T1000 (cell line): ENCODE measurements at regions not wholly inside any gene's neighbourhood (a gene's known extent, or its start where the extent isn't known, plus 50 kb on each side); places are given as distances from the start of the nearest gene placed in this dataset.
"Not testable (repeated sequence)": the region's sequence is repeated elsewhere in the genome, so short reads cannot be mapped to it uniquely, and the experiment has no call there.

Source experiments
- DNase-seq: peaks from one replicate; lab custom pipeline; 2025; ENCODE audit warnings: mixed read lengths; lab: John Stamatoyannopoulos, UW

GRCh38 chr3:124043023-124043422 lies 51.1 kb upstream of the ROPN1 start:
- DNase-seq: no peak

DNA sequence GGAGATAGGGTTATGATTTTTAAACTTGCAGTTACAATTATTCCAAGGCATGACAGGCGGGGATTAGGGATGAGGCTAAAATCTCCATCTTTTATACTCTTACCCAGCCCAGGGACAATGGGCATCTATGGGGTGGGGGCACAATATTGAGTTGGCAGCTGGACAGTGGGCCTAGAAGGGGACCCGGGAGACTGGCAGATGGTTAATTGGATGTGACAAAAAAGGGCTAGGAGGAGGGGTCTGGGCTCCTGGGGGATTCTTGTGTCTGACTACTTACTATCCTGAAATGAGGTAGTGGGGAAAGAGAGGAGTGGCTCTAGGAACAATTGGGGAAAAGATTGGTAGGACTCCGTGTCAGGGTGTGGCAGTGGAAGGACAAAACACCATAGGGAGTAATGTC lies 53.0 kb upstream of the ROPN1 start:
- no peak for DNase-seq

DNA sequence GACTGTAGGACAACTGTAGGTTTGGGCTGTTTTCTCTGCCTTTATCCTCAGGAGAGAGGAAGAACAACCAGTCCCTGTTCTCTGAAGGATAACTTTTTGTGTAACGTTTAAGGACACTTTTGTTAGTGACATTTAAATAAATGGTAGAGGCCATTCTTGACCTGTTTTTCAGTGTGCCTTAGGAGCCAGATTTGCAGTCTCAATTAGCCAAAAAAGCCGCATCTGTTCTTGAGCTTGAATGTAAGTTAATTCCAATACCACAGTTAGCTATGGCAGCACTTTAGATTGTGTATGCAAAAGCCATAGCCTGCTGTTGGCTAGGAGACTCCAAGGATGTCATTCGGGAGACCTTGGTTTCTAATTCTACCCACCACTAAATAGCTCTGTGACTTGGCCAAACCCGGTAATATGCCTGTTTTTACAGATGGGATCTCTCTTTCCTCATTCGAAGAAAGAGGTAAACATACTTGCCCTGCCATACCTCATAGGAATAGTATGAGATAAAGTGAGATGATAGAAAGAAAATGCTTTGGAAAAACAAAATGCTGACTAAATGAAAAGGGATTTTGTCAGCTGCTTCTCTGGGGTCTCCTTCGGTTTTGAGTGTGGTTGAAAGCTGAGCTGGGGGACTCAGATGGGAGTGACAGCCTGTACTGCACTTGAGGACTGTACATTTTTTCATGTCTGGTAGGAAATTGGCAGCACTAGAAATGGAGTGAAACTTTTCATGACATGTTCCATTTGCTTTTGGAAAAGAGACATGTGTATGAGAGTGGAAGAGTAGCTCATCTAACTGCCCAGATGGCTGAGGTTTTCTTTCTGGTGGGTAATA lies 57.3 kb upstream of the ROPN1 start:
- no peak for DNase-seq

GRCh38 chr3:124051636-124052035 lies 59.7 kb upstream of the ROPN1 start:
- DNase-seq: no peak

- DNase-seq: no peak
Measured at GRCh38 chr3:124053871-124054270, 61.9 kb upstream of the ROPN1 start.

- no peak for DNase-seq
Measured at GRCh38 chr3:124056846-124057245, 64.9 kb upstream of the ROPN1 start.

DNA sequence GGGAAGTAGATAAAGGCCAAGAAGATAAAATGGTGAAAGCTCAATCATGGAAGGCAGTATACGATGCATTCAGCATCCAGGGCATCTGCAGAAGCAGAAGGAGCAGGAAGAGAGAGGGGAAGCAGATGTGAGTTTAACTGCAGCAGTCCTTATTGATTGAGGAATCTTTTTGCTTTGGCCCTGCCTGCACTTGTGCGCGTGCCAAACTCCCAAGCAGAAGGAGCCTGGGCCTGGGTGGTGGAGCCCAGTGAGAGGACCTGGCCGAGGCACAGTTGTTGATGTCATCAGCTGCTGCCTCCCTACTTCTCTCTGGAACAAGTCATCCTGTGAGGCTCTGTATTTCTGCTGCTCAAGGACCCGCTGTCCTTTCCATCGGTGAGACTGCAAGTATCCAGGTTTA lies 65.5 kb upstream of the ROPN1 start:
- no peak for DNase-seq

DNA sequence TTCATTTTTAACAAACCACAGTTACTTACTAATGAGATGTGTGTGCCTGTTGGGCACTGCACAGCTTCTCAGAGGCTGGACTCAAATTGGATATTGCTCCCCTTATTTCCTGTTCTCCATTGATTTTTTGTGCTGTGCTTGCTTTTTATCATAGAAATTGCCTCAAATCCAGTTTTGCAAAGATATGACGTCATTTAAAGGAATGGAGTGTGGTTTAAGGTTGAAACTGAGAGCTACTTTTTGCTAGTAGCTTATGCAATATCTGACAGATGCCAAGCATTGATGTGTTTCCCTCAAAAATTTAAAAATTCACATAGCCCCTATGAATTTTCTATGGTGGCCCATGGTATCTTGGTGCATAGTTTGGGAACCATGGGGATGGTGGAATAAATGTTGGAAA lies 67.7 kb upstream of the ROPN1 start:
- no peak for DNase-seq

GRCh38 chr3:124063197-124063909 lies 71.4 kb upstream of the ROPN1 start:
- DNase-seq: no peak

DNA sequence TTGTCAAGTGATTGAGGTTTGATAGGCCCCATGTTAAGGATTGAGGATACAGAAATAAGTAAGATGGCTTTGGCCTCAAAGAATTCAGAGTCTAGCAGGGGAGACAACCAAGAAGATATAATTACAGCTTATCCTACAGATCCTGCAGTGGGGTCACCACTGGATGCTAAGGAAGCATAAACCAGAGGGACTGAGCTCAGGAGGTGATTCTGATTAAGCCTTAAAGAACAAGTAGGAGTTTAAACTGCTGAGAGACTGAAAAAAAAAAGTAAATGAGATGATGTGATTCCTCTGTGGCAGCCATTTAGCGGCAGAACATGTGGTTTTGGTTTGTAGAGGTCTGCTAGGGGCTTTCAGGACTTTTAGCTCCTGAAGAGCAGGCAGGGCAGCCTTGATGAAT lies 72.1 kb upstream of the ROPN1 start:
- DNase-seq: no peak

DNA sequence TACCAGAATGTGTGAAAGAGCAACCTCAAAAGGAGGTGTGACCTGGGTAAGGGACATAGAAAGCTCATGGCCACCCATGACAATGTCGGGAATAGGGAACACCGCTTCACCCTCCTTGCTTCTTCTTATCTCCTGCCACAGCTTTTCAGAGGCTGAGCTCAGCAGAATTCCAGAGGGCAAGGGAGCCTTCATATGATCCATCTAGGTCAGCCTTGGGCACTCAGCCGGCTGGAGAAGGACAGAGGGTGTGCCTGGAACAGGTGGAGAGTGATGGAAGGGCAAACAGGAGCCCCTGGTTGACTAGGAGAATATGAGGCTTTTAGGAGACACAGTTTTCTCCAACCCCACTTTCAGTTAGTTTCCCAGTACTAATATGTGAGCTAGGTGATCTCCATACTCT lies 74.6 kb upstream of the ROPN1 start:
- DNase-seq: not testable (repeated sequence)

DNA sequence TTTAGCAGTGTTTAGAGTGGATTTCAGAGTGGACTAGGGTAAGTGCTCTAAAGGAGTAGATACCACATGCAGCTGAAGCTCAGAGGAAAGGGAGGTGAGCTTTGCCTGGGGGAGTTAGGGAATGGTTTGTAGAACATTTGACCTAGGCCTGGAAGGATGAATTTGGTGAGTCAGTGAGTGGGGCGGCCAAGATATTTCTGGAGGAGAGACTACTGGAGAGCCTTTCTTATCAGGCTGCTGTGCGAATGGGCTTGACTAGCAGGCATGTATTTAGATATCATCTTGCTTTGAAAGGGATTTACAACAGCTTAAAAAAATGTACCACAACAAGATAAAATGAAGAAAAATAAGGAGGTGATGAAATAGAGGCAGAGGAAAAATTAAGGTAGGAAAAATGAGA lies 77.8 kb upstream of the ROPN1 start:
- DNase-seq: not testable (repeated sequence)

GRCh38 chr3:124075090-124075489 lies 83.2 kb upstream of the ROPN1 start:
- not testable (repeated sequence) for DNase-seq

DNA sequence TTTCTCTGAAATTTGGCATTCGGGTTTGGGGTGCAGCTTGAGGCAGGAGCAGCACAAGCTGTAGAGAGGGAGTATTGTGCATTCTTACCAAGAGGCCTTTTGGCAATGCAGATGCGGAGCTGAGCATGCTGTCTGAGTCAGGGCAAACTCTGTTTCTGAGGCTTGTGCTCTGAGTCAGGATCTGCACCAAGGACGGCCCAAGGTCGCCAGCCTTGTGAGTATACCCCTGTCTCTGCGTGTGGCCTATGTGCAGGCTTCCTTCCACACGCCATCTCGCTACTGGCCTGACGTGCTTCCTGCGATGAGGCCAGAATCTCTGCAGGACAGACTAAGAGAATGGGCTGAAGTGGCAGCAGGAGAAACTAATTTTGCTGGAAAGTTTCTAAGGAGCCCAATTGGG lies 83.8 kb upstream of the ROPN1 start:
- DNase-seq: no peak

- no peak for DNase-seq
Measured at GRCh38 chr3:124076235-124076634, 84.3 kb upstream of the ROPN1 start.

- no peak for DNase-seq
Measured at GRCh38 chr3:124078953-124079911, 87.3 kb upstream of the ROPN1 start.

DNA sequence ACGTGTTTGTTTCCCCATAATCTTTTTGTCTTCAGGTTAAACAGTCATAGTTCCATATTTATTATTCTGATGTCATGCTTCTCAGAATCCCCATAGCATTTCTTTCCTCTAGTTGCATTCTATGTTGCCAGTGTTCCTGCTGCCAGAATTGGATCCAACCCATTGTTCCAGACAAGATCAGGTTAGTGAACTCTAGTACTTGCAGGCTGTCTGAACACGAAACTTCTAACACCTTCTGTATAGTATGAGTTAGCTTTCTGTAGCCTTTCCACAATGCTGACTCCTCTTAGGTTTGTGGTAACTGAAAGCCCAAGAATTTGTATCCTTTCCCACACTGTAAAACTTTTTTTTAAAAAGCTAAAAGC lies 88.0 kb upstream of the ROPN1 start:
- no peak for DNase-seq

- DNase-seq: no peak
Measured at GRCh38 chr3:124082343-124082742, 90.4 kb upstream of the ROPN1 start.

GRCh38 chr3:124084022-124084881 lies 92.3 kb upstream of the ROPN1 start:
- no peak for DNase-seq

DNA sequence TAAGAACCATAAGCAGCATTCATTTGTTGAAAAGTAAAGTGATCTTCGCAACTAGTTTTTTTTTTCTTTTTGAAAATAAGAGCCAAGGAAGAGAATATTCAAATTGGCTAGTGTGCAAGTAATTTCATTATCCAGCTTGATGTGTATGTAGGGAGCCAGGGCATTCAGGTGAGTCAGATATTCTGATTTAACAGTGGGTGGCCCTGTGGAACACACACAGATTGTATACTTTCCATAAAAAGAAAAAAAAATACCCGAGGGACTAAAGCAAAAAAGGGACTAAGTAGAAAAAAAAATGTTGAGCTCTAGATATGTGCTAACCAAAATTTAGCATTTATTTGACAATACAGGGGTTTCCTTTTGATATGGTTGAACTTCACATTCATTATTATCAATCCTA lies 96.9 kb upstream of the ROPN1 start:
- no peak for DNase-seq

DNA sequence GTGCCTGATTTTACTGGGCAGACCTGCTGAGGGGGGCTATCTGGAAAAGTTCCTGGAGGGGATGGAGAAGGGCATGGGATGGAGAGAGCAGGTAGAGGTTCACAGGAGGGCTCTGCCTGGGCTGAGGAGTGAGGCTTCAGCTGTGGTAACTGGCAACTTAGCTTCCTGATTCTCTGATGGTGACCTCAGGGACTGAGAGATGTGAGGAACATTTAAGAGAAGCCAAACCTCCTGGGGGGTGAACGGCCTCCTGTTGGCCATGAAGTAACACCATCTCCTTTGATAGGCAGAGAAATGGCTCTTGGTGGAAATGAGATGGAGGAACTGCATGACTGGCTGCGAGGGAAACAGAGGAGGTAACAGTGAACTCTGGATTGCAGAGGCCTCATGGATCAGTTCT lies 97.3 kb upstream of the ROPN1 start:
- no peak for DNase-seq

- DNase-seq: no peak
Measured at GRCh38 chr3:124091716-124092115, 99.8 kb upstream of the ROPN1 start.
